ENCODE measurements at regions not wholly inside any gene's neighbourhood (a gene's known extent, or its start where the extent isn't known, plus 50 kb on each side); places are given as distances from the start of the nearest gene placed in this dataset.

DNA sequence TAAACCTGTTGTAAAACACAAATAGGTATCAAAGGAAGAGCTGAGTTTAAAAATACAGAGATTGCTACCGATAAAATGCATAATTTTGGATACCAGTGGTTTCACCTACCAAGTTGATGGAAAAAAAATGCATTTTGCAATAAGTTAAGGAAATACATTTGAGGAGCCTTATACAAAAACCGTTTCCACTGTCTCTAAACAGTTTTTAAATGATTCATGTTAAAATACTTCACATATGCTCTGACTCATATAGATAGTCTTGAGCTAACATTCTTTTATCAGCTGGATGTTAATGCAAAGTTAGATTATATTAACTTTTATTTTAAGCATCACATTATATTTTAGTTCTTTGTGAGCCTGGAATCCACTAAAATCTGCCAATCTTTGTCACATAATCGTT, 50.6 kb upstream of the ANKRD17 start:
- H3K27ac Mint-ChIP-seq = no peak overlapping the region
- H3K36me3 Mint-ChIP-seq (ENCODE audit: low read depth) = no peaks in the 10 kb centered on the region
- ChIA-PET CTCF (interaction anchor here (1.4 kb wide), 1 partner anchor 9 kb away, joined by 4 read pairs; no protein-coding TSS in a partner anchor), POLR2A (no interaction called here)
- DNase-seq = no peak
- no peaks in the 10 kb centered on the region for H3K4me1 Mint-ChIP-seq
- no peaks in the 10 kb centered on the region for H3K9me3 Mint-ChIP-seq
- no peaks in the 10 kb centered on the region for H3K27me3 Mint-ChIP-seq
- no peak overlapping the region for H3K4me3 Mint-ChIP-seq
